K562 (cell line): ENCODE measurements at regions not wholly inside any gene's neighbourhood (a gene's known extent, or its start where the extent isn't known, plus 50 kb on each side); places are given as distances from the start of the nearest gene placed in this dataset.

Experiments used
- ATAC-seq: fragments of 200-7000 bp; cut with Tn5 transposase; 3 replicates; pipeline ENCODE4 v1.9.1; 2020; ENCODE audit warnings: moderate library complexity
- BruUV-seq: library from RNA; stranded (reverse); fragments of 400-500 nt; replicated peaks from 2 replicates; lab custom pipeline; 2021; lab: Mats Ljungman, UMichigan
- CTCF ChIA-PET: fragments of 300-600 bp; formaldehyde crosslinking; extraction: SDS; loops from one replicate; lab custom pipeline; 2021; ENCODE audit warnings: low intra/inter-chr PET ratio; lab: Yijun Ruan, JAX
- POLR2A ChIA-PET: fragments of 300-600, 350-650 bp; sonication (Branson Sonifier 250); formaldehyde crosslinking; extraction: SDS; loops from one replicate; lab custom pipeline; 2021; ENCODE audit warnings: antibody characterized with exemption, inconsistent platforms; lab: Yijun Ruan, JAX
- DNase-seq, 4 experiments: peaks; one replicate each; pipeline versions ENCODE4 v3.0.0 to v3.0.0-alpha.2; 2011 to 2018; ENCODE audit warnings: low spot score in 3 of 4, mixed read lengths in 3 of 4; ENCODE audit errors: extremely low read depth in 1 of 4
- FAIRE-seq: peaks from 2 replicates; lab custom pipeline; 2011; peaks lifted over from hg19 to GRCh38; lab: Jason Lieb, UNC
- H2AFZ ChIP-seq: 2 replicates; pipeline ENCODE4 v1.6.0; 2011; ENCODE audit warnings: low read depth, low read length, control low read depth, inconsistent platforms
- H3K27ac ChIP-seq: fragments of 200-600 bp; 3 replicates; pipeline ENCODE4 v1.8.0; 2011; ENCODE audit warnings: low read depth, mild to moderate bottlenecking, control low read depth, inconsistent platforms, low read length, moderate library complexity, mixed read lengths; ENCODE audit errors: extremely low read depth
- H3K27me3 ChIP-seq, 2 experiments: fragments of 300-600 bp in 1 of 2; 2 replicates in 1 of 2; 3 replicates in 1 of 2; pipeline versions ENCODE4 v1.6.0 to v1.8.0; 2011; ENCODE audit warnings: inconsistent platforms in 2 of 2, low read length in 2 of 2, mild to moderate bottlenecking in 1 of 2, mixed read lengths in 1 of 2, moderate library complexity in 1 of 2; ENCODE audit not compliant: control insufficient read depth in 2 of 2, insufficient read depth in 2 of 2
- H3K36me3 ChIP-seq: fragments of 300-600 bp; 3 replicates; pipeline ENCODE4 v1.8.0; 2011; ENCODE audit warnings: mild to moderate bottlenecking, low read length, inconsistent platforms; ENCODE audit not compliant: control insufficient read depth, insufficient read depth
- H3K4me1 ChIP-seq, 2 experiments: fragments of 200-600 bp in 1 of 2; replicated peaks in 1 of 2; 2 replicates in 1 of 2; 3 replicates in 1 of 2; pipeline versions ENCODE4 v1.5.1 to v1.8.0; 2011; ENCODE audit warnings: inconsistent platforms in 2 of 2, low read length in 2 of 2, mild to moderate bottlenecking in 1 of 2, mixed read lengths in 1 of 2, moderate library complexity in 1 of 2; ENCODE audit not compliant: control insufficient read depth in 2 of 2, insufficient read depth in 2 of 2
- H3K4me2 ChIP-seq: 2 replicates; pipeline ENCODE4 v1.6.1; 2011; ENCODE audit warnings: low read length, control low read depth, inconsistent platforms, mixed read lengths; ENCODE audit not compliant: insufficient read depth
- H3K4me3 ChIP-seq: fragments of 200-600 bp; sonication (generic), shearing (Covaris generic); 2 replicates; pipeline ENCODE4 v1.5.1; 2016; ENCODE audit warnings: control low read depth, inconsistent platforms
- H3K79me2 ChIP-seq: fragments of 200-600 bp; 3 replicates; pipeline ENCODE4 v1.8.0; 2011; ENCODE audit warnings: low read length, inconsistent platforms; ENCODE audit not compliant: control insufficient read depth, insufficient read depth
- H3K9ac ChIP-seq, 2 experiments: 2 replicates each; pipeline versions ENCODE4 v1.6.0 to v1.6.1; 2011; ENCODE audit warnings: low read depth in 2 of 2, low read length in 2 of 2, control low read depth in 1 of 2, inconsistent platforms in 1 of 2, mild to moderate bottlenecking in 1 of 2, mixed read lengths in 1 of 2; ENCODE audit not compliant: insufficient read depth in 1 of 2
- H3K9me1 ChIP-seq: one replicate; pipeline ENCODE4 v1.6.0; 2011; ENCODE audit warnings: inconsistent platforms, mild to moderate bottlenecking, low read length, moderate library complexity; ENCODE audit not compliant: control insufficient read depth, insufficient read depth
- H3K9me3 ChIP-seq: replicated peaks from 2 replicates; pipeline ENCODE4 v1.5.1; 2011; ENCODE audit warnings: low read depth, low read length, inconsistent platforms; ENCODE audit not compliant: control insufficient read depth, insufficient read depth
- H4K20me1 ChIP-seq: replicated peaks from 2 replicates; pipeline ENCODE4 v1.6.1; 2011; ENCODE audit warnings: low read length, inconsistent platforms, mixed read lengths; ENCODE audit not compliant: control insufficient read depth, insufficient read depth
- CREBBP ChIP-seq: IDR thresholded peaks from one replicate; pipeline ENCODE4 v1.6.1; 2012; ENCODE audit warnings: low read depth, mild to moderate bottlenecking, control low read depth, inconsistent platforms, low read length
- DIDO1 ChIP-seq: fragments of 450-650 bp; IDR thresholded peaks from 2 replicates; pipeline ENCODE4 v1.6.1; 2016; ENCODE audit warnings: low read depth, missing biosample characterization, missing genetic modification characterization
- ELF4 ChIP-seq: fragments of 450-650 bp; formaldehyde crosslinking; IDR thresholded peaks from 2 replicates; pipeline ENCODE4 v1.4.0; 2022; ENCODE audit warnings: missing genetic modification characterization
- GTF2A2 ChIP-seq: IDR thresholded peaks from 2 replicates; pipeline ENCODE4 v1.6.1; 2016; ENCODE audit warnings: mild to moderate bottlenecking, missing genetic modification characterization, missing compliant biosample characterization
- MEIS2 ChIP-seq: fragments of 450-650 bp; IDR thresholded peaks from 2 replicates; pipeline ENCODE4 v1.6.1; 2014; ENCODE audit warnings: mild to moderate bottlenecking; ENCODE audit not compliant: partially characterized antibody
- MYC ChIP-seq, 2 experiments: fragments of 250-450 bp in 1 of 2; sonication (Bioruptor Pico) in 1 of 2; IDR thresholded peaks; 2 replicates each; pipeline versions ENCODE4 v1.5.1 to v1.6.1; 2012 to 2021; ENCODE audit warnings: low read depth in 2 of 2, borderline replicate concordance in 1 of 2, improper control_type of control experiment in 1 of 2, low read length in 1 of 2, mild to moderate bottlenecking in 1 of 2, moderate library complexity in 1 of 2
- PKNOX1 ChIP-seq: fragments of 450-650 bp; IDR thresholded peaks from 2 replicates; pipeline ENCODE4 v1.6.1; 2016
- POLR2A ChIP-seq: fragments of 450-650 bp; conservative IDR thresholded peaks from 2 replicates; pipeline ENCODE4 v1.6.1; 2016
- RBM39 ChIP-seq: fragments of 200-400 bp; formaldehyde crosslinking; optimal IDR thresholded peaks from 2 replicates; pipeline ENCODE3; 2018; ENCODE audit warnings: low read depth, low read length
- RFX1 ChIP-seq: fragments of 450-650 bp; IDR thresholded peaks from 2 replicates; pipeline ENCODE4 v1.6.1; 2016; ENCODE audit warnings: mild to moderate bottlenecking, moderate library complexity
- RFX5 ChIP-seq: IDR thresholded peaks from 2 replicates; pipeline ENCODE4 v1.6.1; 2011; ENCODE audit warnings: low read depth, mild to moderate bottlenecking, improper control_type of control experiment, low read length
- SRSF3 ChIP-seq: fragments of 200-400 bp; formaldehyde crosslinking; IDR thresholded peaks from 2 replicates; pipeline ENCODE4 v1.6.1; 2016; ENCODE audit warnings: mild to moderate bottlenecking, low read length, moderate library complexity; ENCODE audit not compliant: insufficient read depth
- TBL1XR1 ChIP-seq, 2 experiments: IDR thresholded peaks; 2 replicates each; pipeline ENCODE4 v1.6.1; 2012; ENCODE audit warnings: improper control_type of control experiment in 2 of 2, low read length in 2 of 2, mild to moderate bottlenecking in 1 of 2
- ZNF740 ChIP-seq, 3 experiments: fragments of 200-800 bp in 1 of 3; sonication (Bioruptor generic) in 1 of 3; sonication (generic) in 1 of 3; formaldehyde crosslinking in 1 of 3; IDR thresholded peaks; 2 replicates each; pipeline versions ENCODE4 v1.6.1 to v1.8.0; 2016 to 2022; ENCODE audit warnings: mild to moderate bottlenecking in 2 of 3, missing compliant biosample characterization in 2 of 3, missing genetic modification characterization in 2 of 3, missing genetic modification reagents in 1 of 3
- WGBS: fragments of 100-300 bp; shearing (Covaris generic); methylation state at CpG from one replicate; pipeline ENCODE4 v1.1.6; 2016; ENCODE audit warnings: low coverage, mixed read lengths; ENCODE audit not compliant: insufficient coverage; ENCODE audit errors: missing lambda C conversion rate; 5-methylcytosine and 5-hydroxymethylcytosine counted together
- in situ Hi-C: fragments of 300-500 bp; cut with MboI; formaldehyde crosslinking; loops from 4 replicates; pipeline ENCODE4 v1.15.0; 2018; ENCODE audit warnings: inconsistent platforms, mixed read lengths
- intact Hi-C: fragments of 100-400 bp; cut with micrococcal nuclease; formaldehyde crosslinking; loops from 2 replicates; pipeline ENCODE4 v1.14.2; 2022

GRCh38 chr6:40083141-40083920 is 149.1 kb upstream of the MOCS1 start:
- FAIRE-seq, result no peak

More at GRCh38 chr6:40083141-40083920, 149.1 kb upstream of the MOCS1 start:
- Histone ChIP-seq H3K4me3 (no peak overlapping the region), H3K27ac (no peak overlapping the region), H3K36me3 (no peaks in the 10 kb centered on the region), H4K20me1 (no peaks in the 10 kb centered on the region), H3K4me2 (no peak overlapping the region), H3K9me1 (no peaks in the 10 kb centered on the region), H2AFZ (no peak overlapping the region), H3K79me2 (no peaks in the 10 kb centered on the region), H3K4me1 (peaks cover 0 to 18% of the 10 kb centered on the region in 2 experiments; a peak in 2 of 5 replicates), H3K9me3 (no peaks in the 10 kb centered on the region), H3K9ac (no peak overlapping the region)
- no TSS peak for BruUV-seq
- CTCF ChIA-PET, result no interaction called here
- in situ Hi-C loops (no loop called here), intact Hi-C loops (no loop called here)
- DNase-seq (no peak), ATAC-seq (no peak)
- POLR2A ChIA-PET, result interaction anchor here (1.3 kb wide), 1 partner anchor 45 kb away, joined by 3 read pairs; no protein-coding TSS in a partner anchor
- TF ChIP-seq ZNF740 (CRISPR knock-in tag; IDR thresholded peaks at IDR 0.05) (no peak), ZNF740 (tag; IDR thresholded peaks at IDR 0.05) (no peak), GTF2A2 (tag) (no peak), TBL1XR1 (IDR thresholded peaks at IDR 0.05; ENCODE audit: low read length in 2 of 2) (no peak), SRSF3 (no peak), MEIS2 (no peak), RFX5 (no peak), RFX1 (no peak), DIDO1 (no peak), CREBBP (no peak), POLR2A (no peak), ELF4 (no peak), RBM39 (no peak), MYC (IDR thresholded peaks at IDR 0.05; ENCODE audit: low read depth, low read length) (no peak), MYC (CRISPR knock-in tag; IDR thresholded peaks at IDR 0.05; ENCODE audit: borderline replicate concordance, low read depth) (no peak), PKNOX1 (no peak)
- TF ChIP-seq, all 486 proteins: peak for 0
- 4% methylated on average over 3 of the region's 3 CpGs for WGBS
- H3K27me3 ChIP-seq, result no peaks in the 10 kb centered on the region
